ENCODE measurements at regions not wholly inside any gene's neighbourhood (a gene's known extent, or its start where the extent isn't known, plus 50 kb on each side); places are given as distances from the start of the nearest gene placed in this dataset.
"Not testable (repeated sequence)": the region's sequence is repeated elsewhere in the genome, so short reads cannot be mapped to it uniquely, and the experiment has no call there.

GRCh38 chr3:96294143-96294542 is 520.3 kb upstream of the EPHA6 start:
- intact Hi-C loops (cut with DNase I): no loop called here
- DNase-seq (ENCODE audit: missing footprints) (no peak), ATAC-seq (no peak)

- ATAC-seq (no peak), DNase-seq (ENCODE audit: missing footprints) (no peak)
- intact Hi-C loops (cut with DNase I): no loop called here
These were observed 513.7 kb upstream of the EPHA6 start for GRCh38 chr3:96300743-96301142.

- ATAC-seq (no peak), DNase-seq (ENCODE audit: missing footprints) (no peak)
- intact Hi-C loops (cut with DNase I): no loop called here
These were observed 495.2 kb upstream of the EPHA6 start for GRCh38 chr3:96319166-96319565.

- DNase-seq (ENCODE audit: missing footprints) (no peak), ATAC-seq (no peak)
- intact Hi-C loops (cut with DNase I): no loop called here
These were observed 490.3 kb upstream of the EPHA6 start for GRCh38 chr3:96324087-96324486.

- ATAC-seq: no peak
- DNase-seq (ENCODE audit: missing footprints): no peak
- intact Hi-C loops (cut with DNase I): no loop called here
These were observed 483.6 kb upstream of the EPHA6 start for GRCh38 chr3:96330795-96331194.

GRCh38 chr3:96331341-96331740 is 483.1 kb upstream of the EPHA6 start:
- intact Hi-C loops (cut with DNase I): no loop called here
- ATAC-seq: no peak
- no peak for DNase-seq (ENCODE audit: missing footprints)

GRCh38 chr3:96334779-96335178 is 479.6 kb upstream of the EPHA6 start:
- intact Hi-C loops (cut with DNase I): no loop called here
- ATAC-seq: no peak

GRCh38 chr3:96347289-96347688 is 467.1 kb upstream of the EPHA6 start:
- DNase-seq (ENCODE audit: missing footprints) (no peak), ATAC-seq (no peak)
- intact Hi-C loops (cut with DNase I): no loop called here

More at GRCh38 chr3:96334779-96335178, 479.6 kb upstream of the EPHA6 start:
- DNase-seq (ENCODE audit: missing footprints): no peak

GRCh38 chr3:96351598-96351997 is 462.8 kb upstream of the EPHA6 start:
- not testable (repeated sequence) for DNase-seq (ENCODE audit: missing footprints)

GRCh38 chr3:96354106-96354505 is 460.3 kb upstream of the EPHA6 start:
- DNase-seq (ENCODE audit: missing footprints) (no peak), ATAC-seq (no peak)
- intact Hi-C loops (cut with DNase I): no loop called here

More at GRCh38 chr3:96351598-96351997, 462.8 kb upstream of the EPHA6 start:
- intact Hi-C loops (cut with DNase I); ATAC-seq: not testable (repeated sequence)

GRCh38 chr3:96354742-96355141 is 459.7 kb upstream of the EPHA6 start:
- intact Hi-C loops (cut with DNase I): no loop called here
- ATAC-seq: no peak
- DNase-seq (ENCODE audit: missing footprints): no peak

GRCh38 chr3:96361241-96361640 is 453.2 kb upstream of the EPHA6 start:
- intact Hi-C loops (cut with DNase I): no loop called here

GRCh38 chr3:96370637-96371036 is 443.8 kb upstream of the EPHA6 start:
- DNase-seq (ENCODE audit: missing footprints): no peak
- intact Hi-C loops (cut with DNase I): no loop called here
- no peak for ATAC-seq

More at GRCh38 chr3:96361241-96361640, 453.2 kb upstream of the EPHA6 start:
- ATAC-seq (no peak), DNase-seq (ENCODE audit: missing footprints) (no peak)

- intact Hi-C loops (cut with DNase I): no loop called here
These were observed 404.2 kb upstream of the EPHA6 start for GRCh38 chr3:96410006-96410730.

GRCh38 chr3:96416549-96417255 is 397.7 kb upstream of the EPHA6 start:
- DNase-seq (ENCODE audit: missing footprints) (no peak), ATAC-seq (no peak)
- intact Hi-C loops (cut with DNase I): no loop called here

More at GRCh38 chr3:96410006-96410730, 404.2 kb upstream of the EPHA6 start:
- ATAC-seq (no peak), DNase-seq (ENCODE audit: missing footprints) (no peak)

- intact Hi-C loops (cut with DNase I): no loop called here
- DNase-seq (ENCODE audit: missing footprints): no peak
- no peak for ATAC-seq
These were observed 386.3 kb upstream of the EPHA6 start for GRCh38 chr3:96428097-96428496.

- DNase-seq (ENCODE audit: missing footprints) (no peak), ATAC-seq (no peak)
- intact Hi-C loops (cut with DNase I): no loop called here
These were observed 384.3 kb upstream of the EPHA6 start for GRCh38 chr3:96430079-96430478.

- ATAC-seq (no peak), DNase-seq (ENCODE audit: missing footprints) (no peak)
- intact Hi-C loops (cut with DNase I): no loop called here
These were observed 379.7 kb upstream of the EPHA6 start for GRCh38 chr3:96434651-96435050.

GRCh38 chr3:96449346-96449745 is 365.0 kb upstream of the EPHA6 start:
- intact Hi-C loops (cut with DNase I): no loop called here
- ATAC-seq: no peak
- no peak for DNase-seq (ENCODE audit: missing footprints)

- DNase-seq (ENCODE audit: missing footprints): no peak
- intact Hi-C loops (cut with DNase I): no loop called here
- no peak for ATAC-seq
These were observed 364.6 kb upstream of the EPHA6 start for GRCh38 chr3:96449803-96450202.
